ENCODE measurements at regions not wholly inside any gene's neighbourhood (a gene's known extent, or its start where the extent isn't known, plus 50 kb on each side); places are given as distances from the start of the nearest gene placed in this dataset.
"Not testable (repeated sequence)": the region's sequence is repeated elsewhere in the genome, so short reads cannot be mapped to it uniquely, and the experiment has no call there.

DNA sequence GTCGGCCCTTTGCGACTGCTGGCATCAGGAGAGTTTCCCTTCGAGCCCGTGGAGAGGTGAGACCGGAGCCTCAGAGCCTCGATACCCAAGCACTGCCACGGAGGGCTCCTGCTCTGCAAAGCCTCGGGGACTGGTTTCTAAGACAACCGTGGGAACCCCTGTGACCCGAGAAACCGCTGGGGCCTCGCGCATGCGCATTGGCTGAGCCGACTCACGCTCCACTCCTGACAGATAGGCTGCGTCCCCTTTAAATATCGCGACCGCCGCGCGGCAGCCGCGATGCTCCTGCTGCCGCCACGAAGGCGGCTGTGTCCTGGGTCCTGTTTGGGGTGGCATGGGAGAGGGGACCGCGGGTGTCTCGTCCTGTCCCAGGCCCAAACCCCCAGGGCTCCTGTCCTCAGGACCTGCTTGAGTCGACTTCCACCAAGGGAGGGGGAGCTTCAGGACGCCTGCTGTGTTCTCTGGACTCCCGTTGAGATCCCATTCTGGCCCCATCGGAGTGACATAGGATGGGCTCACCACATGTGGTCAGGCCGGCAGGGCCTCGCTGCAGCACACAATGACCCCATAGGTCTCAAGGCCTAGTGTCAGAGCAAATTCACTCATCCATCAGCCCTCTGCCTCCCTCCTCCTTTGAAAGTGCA lies 701.7 kb upstream of the TPTE start:
- TF ChIP-seq YY1 (IDR thresholded peaks at IDR 0.05; ENCODE audit: insufficient read depth, insufficient read length); ZNF274 (IDR thresholded peaks at IDR 0.05; ENCODE audit: low read depth, low read length); SUZ12 (IDR thresholded peaks at IDR 0.05; ENCODE audit: extremely low read depth, insufficient read depth, insufficient read length): not testable (repeated sequence)
